GM20000 (cell line): ENCODE measurements at regions not wholly inside any gene's neighbourhood (a gene's known extent, or its start where the extent isn't known, plus 50 kb on each side); places are given as distances from the start of the nearest gene placed in this dataset.

ENCODE experiments used
- DNase-seq: peaks from one replicate; pipeline ENCODE4 v3.0.0; 2012; ENCODE audit warnings: low spot score
- TF ChIP-seq, protein P1 (sequence below): IDR thresholded peaks from 2 replicates; pipeline ENCODE4 v1.5.1; 2012; ENCODE audit warnings: mild to moderate bottlenecking, control low read depth; ENCODE audit errors: extremely low read depth, missing control alignments

DNA sequence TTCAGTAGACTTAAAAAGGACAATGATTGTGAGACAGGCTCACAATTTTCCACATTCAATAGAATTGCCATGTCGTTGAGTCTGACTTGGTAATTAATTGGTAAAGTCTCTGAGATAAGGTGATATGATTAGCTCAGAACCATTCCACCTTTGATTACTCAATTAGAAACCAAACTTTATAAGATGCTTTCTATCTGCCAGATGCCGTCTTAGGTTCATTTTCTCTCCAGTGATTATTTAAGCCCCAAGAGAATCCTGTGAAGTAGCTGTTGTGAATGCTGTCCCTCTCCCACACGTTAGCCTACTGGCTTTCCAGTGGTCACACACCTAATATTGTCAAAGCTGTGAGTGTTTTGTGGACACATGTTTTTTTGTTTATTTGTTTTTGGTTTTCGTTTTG is 528.9 kb upstream of the ZNF462 start:
- DNase-seq: no peak
- TF ChIP-seq, protein P1, sequence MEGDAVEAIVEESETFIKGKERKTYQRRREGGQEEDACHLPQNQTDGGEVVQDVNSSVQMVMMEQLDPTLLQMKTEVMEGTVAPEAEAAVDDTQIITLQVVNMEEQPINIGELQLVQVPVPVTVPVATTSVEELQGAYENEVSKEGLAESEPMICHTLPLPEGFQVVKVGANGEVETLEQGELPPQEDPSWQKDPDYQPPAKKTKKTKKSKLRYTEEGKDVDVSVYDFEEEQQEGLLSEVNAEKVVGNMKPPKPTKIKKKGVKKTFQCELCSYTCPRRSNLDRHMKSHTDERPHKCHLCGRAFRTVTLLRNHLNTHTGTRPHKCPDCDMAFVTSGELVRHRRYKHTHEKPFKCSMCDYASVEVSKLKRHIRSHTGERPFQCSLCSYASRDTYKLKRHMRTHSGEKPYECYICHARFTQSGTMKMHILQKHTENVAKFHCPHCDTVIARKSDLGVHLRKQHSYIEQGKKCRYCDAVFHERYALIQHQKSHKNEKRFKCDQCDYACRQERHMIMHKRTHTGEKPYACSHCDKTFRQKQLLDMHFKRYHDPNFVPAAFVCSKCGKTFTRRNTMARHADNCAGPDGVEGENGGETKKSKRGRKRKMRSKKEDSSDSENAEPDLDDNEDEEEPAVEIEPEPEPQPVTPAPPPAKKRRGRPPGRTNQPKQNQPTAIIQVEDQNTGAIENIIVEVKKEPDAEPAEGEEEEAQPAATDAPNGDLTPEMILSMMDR: no peak

GRCh38 chr9:106339882-106340281 is 523.1 kb upstream of the ZNF462 start:
- no peak for DNase-seq
- TF ChIP-seq, protein P1: no peak

- TF ChIP-seq, protein P1: no peak
- no peak for DNase-seq
These were observed 512.2 kb upstream of the ZNF462 start for GRCh38 chr9:106350777-106351176.

GRCh38 chr9:106356924-106357323 is 506.0 kb upstream of the ZNF462 start:
- TF ChIP-seq, protein P1: no peak
- DNase-seq: no peak

- TF ChIP-seq, protein P1: no peak
- no peak for DNase-seq
These were observed 504.6 kb upstream of the ZNF462 start for GRCh38 chr9:106358331-106358730.

DNA sequence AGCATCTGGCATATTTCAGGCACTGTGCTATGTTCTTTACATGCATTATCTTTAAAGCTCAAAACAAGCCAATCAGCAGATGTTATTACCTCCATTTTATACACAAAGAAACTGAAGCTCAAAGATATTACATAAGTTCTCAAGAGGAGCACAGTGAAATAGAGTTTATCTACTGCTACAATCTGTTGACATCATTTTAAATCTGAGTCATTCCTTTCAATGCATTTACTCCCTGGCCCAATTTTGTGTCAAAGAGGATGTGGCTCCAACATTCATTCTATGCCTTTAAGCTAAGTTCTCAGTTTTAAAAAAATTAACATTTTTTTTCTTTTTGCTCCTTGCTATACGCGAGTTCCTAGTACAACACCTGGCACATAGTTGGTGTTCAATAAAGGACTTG is 486.3 kb upstream of the ZNF462 start:
- no peak for DNase-seq
- TF ChIP-seq, protein P1: no peak

DNA sequence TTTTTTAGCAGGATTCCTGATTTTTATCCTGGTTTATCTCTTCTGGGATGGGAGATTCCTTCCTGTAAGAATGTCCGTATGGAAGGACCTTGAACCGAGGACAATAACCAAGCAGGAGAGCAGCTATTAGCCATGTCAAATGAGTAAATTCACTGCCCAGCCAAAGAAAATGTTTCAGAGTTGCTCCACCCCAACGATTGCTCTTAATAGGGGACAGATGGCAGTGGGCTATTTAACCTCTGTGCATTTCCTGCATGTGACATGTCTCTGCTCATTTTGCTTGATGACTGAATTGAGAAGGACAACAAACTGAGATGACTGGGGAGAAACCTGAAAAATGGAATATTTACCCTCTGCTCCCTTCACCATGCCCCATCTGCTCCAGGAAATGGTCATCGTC is 479.9 kb upstream of the ZNF462 start:
- TF ChIP-seq, protein P1: no peak
- DNase-seq: no peak

DNA sequence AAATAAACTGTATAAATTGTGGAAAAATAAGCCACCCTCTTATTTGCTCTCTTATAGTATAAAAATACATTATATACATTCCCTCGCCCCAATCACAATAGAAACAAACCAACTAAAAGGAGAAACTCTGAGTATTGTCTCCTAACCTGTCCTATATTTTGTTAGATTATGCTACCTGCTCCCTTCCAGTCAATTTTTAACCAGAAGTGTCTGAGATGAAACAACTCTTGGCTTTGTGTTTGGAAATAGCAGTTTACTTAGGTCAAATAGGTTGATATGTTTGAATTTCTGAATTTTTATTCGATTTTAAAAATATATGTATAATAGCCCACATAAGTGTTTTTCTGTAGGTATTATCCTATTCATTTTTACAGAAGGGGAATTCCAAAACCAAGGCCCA is 475.0 kb upstream of the ZNF462 start:
- no peak for DNase-seq
- TF ChIP-seq, protein P1: no peak
